HCT116 (cell line): ENCODE measurements at regions not wholly inside any gene's neighbourhood (a gene's known extent, or its start where the extent isn't known, plus 50 kb on each side); places are given as distances from the start of the nearest gene placed in this dataset.

ENCODE experiments used
- ATAC-seq: fragments of 200-7000 bp; cut with Tn5 transposase; 2 replicates; pipeline ENCODE4 v1.9.1; 2020; ENCODE audit warnings: mild to moderate bottlenecking, moderate library complexity
- BruUV-seq: library from RNA; stranded (reverse); fragments of 400-500 nt; replicated peaks from 2 replicates; lab custom pipeline; 2021; lab: Mats Ljungman, UMichigan
- CTCF ChIA-PET: fragments of 300-600 bp; sonication (Branson Sonifier 250); formaldehyde crosslinking; loops from one replicate; lab custom pipeline; 2021; ENCODE audit warnings: antibody characterized with exemption; lab: Charles Lee
- POLR2A ChIA-PET: fragments of 300-600, 350-600 bp; sonication (Branson Sonifier 250); formaldehyde crosslinking; loops from one replicate; lab custom pipeline; 2021; ENCODE audit warnings: antibody characterized with exemption; lab: Charles Lee
- RAD21 ChIA-PET, 2 experiments: fragments of 300-600 bp; sonication (Branson Sonifier 250); formaldehyde crosslinking; loops; one replicate each; lab custom pipeline; 2023; ENCODE audit warnings: low total read pairs in 2 of 2; ENCODE audit not compliant: uncharacterized antibody in 2 of 2, unreplicated experiment in 2 of 2, low non-redundant PET in 1 of 2; lab: Charles Lee
- DNase-seq: peaks from one replicate; pipeline ENCODE4 v3.0.0-alpha.2; 2010; ENCODE audit warnings: low read depth, low spot score
- H2AFZ ChIP-seq: fragments of 200-600 bp; shearing (Covaris generic), sonication (generic); 2 replicates; pipeline ENCODE4 v1.6.1; 2017; ENCODE audit warnings: low read depth, mixed run types, mixed read lengths, antibody characterized with exemption, low read length; ENCODE audit not compliant: poor library complexity, severe bottlenecking
- H3K27ac ChIP-seq: 2 replicates; pipeline ENCODE4 v1.5.1; 2012; ENCODE audit warnings: low read depth, low read length
- H3K27me3 ChIP-seq: fragments of 200-600 bp; sonication (generic); 2 replicates; pipeline ENCODE4 v1.6.1; 2016; ENCODE audit warnings: mixed run types, low read length, mixed read lengths; ENCODE audit not compliant: insufficient read depth
- H3K36me3 ChIP-seq, 2 experiments: fragments of 200-500 bp in 1 of 2; fragments of 200-600 bp in 1 of 2; sonication (Bioruptor generic) in 1 of 2; sonication (generic) in 1 of 2; 2 replicates each; pipeline versions ENCODE4 v1.5.1 to v1.6.1; 2014 to 2016; ENCODE audit warnings: low read length in 2 of 2, inconsistent platforms in 1 of 2, mixed read lengths in 1 of 2, mixed run types in 1 of 2; ENCODE audit not compliant: insufficient read depth in 2 of 2, control insufficient read depth in 1 of 2
- H3K4me1 ChIP-seq, 2 experiments: fragments of 200-600 bp in 1 of 2; sonication (generic) in 1 of 2; 2 replicates each; pipeline versions ENCODE4 v1.5.1 to v1.6.1; 2012 to 2017; ENCODE audit warnings: low read length in 2 of 2, inconsistent platforms in 1 of 2, mild to moderate bottlenecking in 1 of 2, mixed read lengths in 1 of 2, mixed run types in 1 of 2, moderate library complexity in 1 of 2; ENCODE audit not compliant: insufficient read depth in 2 of 2, control insufficient read depth in 1 of 2
- H3K4me2 ChIP-seq: fragments of 200-600 bp; sonication (generic); 2 replicates; pipeline ENCODE4 v1.6.1; 2017; ENCODE audit warnings: mixed run types, low read length, mixed read lengths
- H3K4me3 ChIP-seq, 2 experiments: fragments of 200-600 bp in 1 of 2; sonication (generic) in 1 of 2; replicated peaks in 1 of 2; 2 replicates each; pipeline ENCODE4 v1.5.1; 2011 to 2016; ENCODE audit warnings: low read length in 2 of 2, control low read depth in 1 of 2, low read depth in 1 of 2, mild to moderate bottlenecking in 1 of 2, mixed read lengths in 1 of 2, mixed run types in 1 of 2
- H3K79me2 ChIP-seq: fragments of 200-600 bp; sonication (generic); 2 replicates; pipeline ENCODE4 v1.6.1; 2017; ENCODE audit warnings: mild to moderate bottlenecking, mixed run types, low read length, moderate library complexity, mixed read lengths; ENCODE audit not compliant: insufficient read depth
- H3K9ac ChIP-seq: fragments of 200-600 bp; sonication (generic); 2 replicates; pipeline ENCODE4 v1.6.1; 2016; ENCODE audit warnings: low read length, mixed read lengths
- H3K9me2 ChIP-seq: fragments of 200-600 bp; sonication (generic), shearing (Covaris generic); 2 replicates; pipeline ENCODE4 v1.6.1; 2017; ENCODE audit warnings: mixed run types, mild to moderate bottlenecking, moderate library complexity; ENCODE audit not compliant: insufficient read depth
- H3K9me3 ChIP-seq, 2 experiments: fragments of 200-500 bp in 1 of 2; fragments of 200-600 bp in 1 of 2; sonication (Bioruptor generic) in 1 of 2; sonication (generic) in 1 of 2; 2 replicates each; pipeline ENCODE4 v1.6.1; 2014 to 2017; ENCODE audit warnings: low read length in 2 of 2, mixed read lengths in 2 of 2, inconsistent platforms in 1 of 2, low read depth in 1 of 2, mild to moderate bottlenecking in 1 of 2, mixed run types in 1 of 2, moderate library complexity in 1 of 2; ENCODE audit not compliant: control insufficient read depth in 1 of 2, insufficient read depth in 1 of 2
- H4K20me1 ChIP-seq: fragments of 200-600 bp; sonication (generic), shearing (Covaris generic); 2 replicates; pipeline ENCODE4 v1.6.1; 2017; ENCODE audit warnings: mixed run types, mild to moderate bottlenecking, moderate library complexity; ENCODE audit not compliant: insufficient read depth
- ATF3 ChIP-seq: IDR thresholded peaks from 2 replicates; pipeline ENCODE4 v1.6.1; 2012
- CBX3 ChIP-seq: IDR thresholded peaks from 2 replicates; pipeline ENCODE4 v1.6.1; 2012; ENCODE audit warnings: low read depth
- CEBPB ChIP-seq: IDR thresholded peaks from 2 replicates; pipeline ENCODE4 v1.6.1; 2012; ENCODE audit warnings: low read depth
- CTCF ChIP-seq, 3 experiments: fragments of 200-600 bp in 1 of 3; sonication (generic) in 1 of 3; IDR thresholded peaks in 2 of 3; conservative IDR thresholded peaks in 1 of 3; 2 replicates each; pipeline ENCODE4 v1.5.1; 2012 to 2017; ENCODE audit warnings: low read depth in 2 of 3, low read length in 2 of 3, antibody characterized with exemption in 1 of 3, borderline replicate concordance in 1 of 3, control low read depth in 1 of 3, mild to moderate bottlenecking in 1 of 3, mixed read lengths in 1 of 3, mixed run types in 1 of 3, moderate library complexity in 1 of 3; ENCODE audit not compliant: insufficient read depth in 1 of 3
- ELF1 ChIP-seq: IDR thresholded peaks from 2 replicates; pipeline ENCODE4 v1.6.1; 2012; ENCODE audit warnings: low read depth, borderline replicate concordance
- EZH2 ChIP-seq: fragments of 200-600 bp; sonication (generic); IDR thresholded peaks from 2 replicates; pipeline ENCODE4 v1.6.1; 2017; ENCODE audit warnings: antibody characterized with exemption, mixed run types
- EZH2phosphoT487 ChIP-seq: fragments of 200-600 bp; IDR thresholded peaks from 2 replicates; pipeline ENCODE4 v1.6.1; 2018; ENCODE audit warnings: antibody characterized with exemption, borderline replicate concordance
- FOSL1 ChIP-seq: IDR thresholded peaks from 2 replicates; pipeline ENCODE4 v1.6.1; 2012; ENCODE audit warnings: low read depth
- POLR2A ChIP-seq: IDR thresholded peaks from 2 replicates; pipeline ENCODE4 v1.7.0; 2011; ENCODE audit warnings: borderline replicate concordance; ENCODE audit not compliant: insufficient read depth, insufficient read length; ENCODE audit errors: extremely low read depth
- POLR2AphosphoS5 ChIP-seq: IDR thresholded peaks from 2 replicates; pipeline ENCODE4 v1.6.1; 2011; ENCODE audit warnings: mild to moderate bottlenecking, low read depth, low read length, moderate library complexity
- RAD21 ChIP-seq: IDR thresholded peaks from 2 replicates; pipeline ENCODE4 v1.6.1; 2012; ENCODE audit warnings: low read depth, mild to moderate bottlenecking
- SIN3A ChIP-seq: IDR thresholded peaks from 2 replicates; pipeline ENCODE4 v1.6.1; 2012; ENCODE audit warnings: low read depth
- SP1 ChIP-seq: IDR thresholded peaks from 2 replicates; pipeline ENCODE4 v1.6.1; 2012; ENCODE audit warnings: low read depth
- SRF ChIP-seq: IDR thresholded peaks from 2 replicates; pipeline ENCODE4 v1.6.1; 2012; ENCODE audit warnings: low read depth
- TCF7L2 ChIP-seq: IDR thresholded peaks from 2 replicates; pipeline ENCODE4 v1.7.0; 2011; ENCODE audit warnings: borderline replicate concordance, inconsistent platforms; ENCODE audit not compliant: insufficient read depth, insufficient read length; ENCODE audit errors: extremely low read depth
- ZBTB33 ChIP-seq: IDR thresholded peaks from 2 replicates; pipeline ENCODE4 v1.6.1; 2011; ENCODE audit warnings: mild to moderate bottlenecking, low read length, moderate library complexity; ENCODE audit not compliant: insufficient replicate concordance; ENCODE audit errors: extremely low read depth
- ZFX ChIP-seq: fragments of 450-650 bp; IDR thresholded peaks from 2 replicates; pipeline ENCODE4 v1.6.1; 2017
- ZNF274 ChIP-seq: fragments of 200-500 bp; sonication (Bioruptor generic); IDR thresholded peaks from 2 replicates; pipeline ENCODE4 v1.6.1; 2014; ENCODE audit warnings: mild to moderate bottlenecking, low read depth, low read length, inconsistent platforms
- intact Hi-C: fragments of 100-400 bp; cut with micrococcal nuclease; formaldehyde crosslinking; loops from 2 replicates; pipeline ENCODE4 v1.10.0; 2022

GRCh38 chr3:99578339-99578970 is 59.9 kb upstream of the COL8A1 start:
- RAD21 ChIA-PET: no interaction called here
- H3K36me3 ChIP-seq: no peaks in the 10 kb centered on the region
- H4K20me1 ChIP-seq: no peaks in the 10 kb centered on the region
- H3K9me2 ChIP-seq: no peaks in the 10 kb centered on the region
- intact Hi-C loops: no loop called here
- TF ChIP-seq ATF3 (no peak), ZNF274 (no peak), TCF7L2 (no peak), ELF1 (no peak), POLR2AphosphoS5 (no peak), ZBTB33 (no peak), POLR2A (no peak), SRF (no peak), SP1 (no peak), CEBPB (no peak), SIN3A (no peak), CTCF (IDR thresholded peaks at IDR 0.05 in 2 of 3, conservative IDR thresholded peaks at IDR 0.05 in 1 of 3; ENCODE audit: borderline replicate concordance in 1 of 3, insufficient read depth in 1 of 3, low read depth in 2 of 3, low read length in 2 of 3) (no peak), CBX3 (no peak), FOSL1 (no peak), ZFX (no peak), EZH2phosphoT487 (no peak), RAD21 (no peak), EZH2 (no peak)
- TF ChIP-seq, all 23 proteins: peak for 0
- H3K9me3 ChIP-seq: no peaks in the 10 kb centered on the region
- no peak overlapping the region for H2AFZ ChIP-seq
- H3K4me2 ChIP-seq: no peak overlapping the region
- H3K9ac ChIP-seq: no peak overlapping the region
- no peak overlapping the region for H3K4me3 ChIP-seq
- ATAC-seq (no peak), DNase-seq (no peak)
- no peaks in the 10 kb centered on the region for H3K79me2 ChIP-seq
- BruUV-seq: no TSS peak
- peaks cover 19% of the 10 kb centered on the region for H3K27me3 ChIP-seq
- ChIA-PET POLR2A (no interaction called here), CTCF (no interaction called here)
- no peaks in the 10 kb centered on the region for H3K4me1 ChIP-seq
- no peak overlapping the region for H3K27ac ChIP-seq
